ENCODE measurements at regions not wholly inside any gene's neighbourhood (a gene's known extent, or its start where the extent isn't known, plus 50 kb on each side); places are given as distances from the start of the nearest gene placed in this dataset.

DNA sequence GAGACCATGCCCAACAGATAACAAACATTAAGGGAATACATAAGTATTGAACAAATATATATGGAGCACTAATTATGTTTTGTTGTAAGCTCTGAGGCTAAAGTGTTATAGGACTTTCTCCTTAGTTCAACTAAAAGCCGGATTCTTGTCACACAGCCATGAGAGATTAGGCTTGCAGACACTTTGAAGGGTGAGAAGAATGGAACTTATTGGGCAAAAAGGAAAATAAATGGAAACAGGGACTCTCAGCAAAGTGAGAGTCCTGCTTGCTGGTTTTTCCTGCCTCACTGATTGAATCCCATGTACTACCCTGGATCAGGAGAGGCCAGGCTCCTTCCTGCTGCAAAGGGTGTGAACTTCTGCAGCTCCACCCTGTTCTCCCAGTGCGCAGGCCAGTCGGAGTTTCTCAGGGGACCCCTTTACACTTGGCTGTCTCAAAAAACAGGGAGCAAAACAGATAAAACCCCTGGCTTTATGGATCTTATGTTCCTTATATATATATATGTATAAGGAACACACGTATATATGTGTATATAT is 77.1 kb upstream of the FUT8 start:
- TF ChIP-seq, protein P1, sequence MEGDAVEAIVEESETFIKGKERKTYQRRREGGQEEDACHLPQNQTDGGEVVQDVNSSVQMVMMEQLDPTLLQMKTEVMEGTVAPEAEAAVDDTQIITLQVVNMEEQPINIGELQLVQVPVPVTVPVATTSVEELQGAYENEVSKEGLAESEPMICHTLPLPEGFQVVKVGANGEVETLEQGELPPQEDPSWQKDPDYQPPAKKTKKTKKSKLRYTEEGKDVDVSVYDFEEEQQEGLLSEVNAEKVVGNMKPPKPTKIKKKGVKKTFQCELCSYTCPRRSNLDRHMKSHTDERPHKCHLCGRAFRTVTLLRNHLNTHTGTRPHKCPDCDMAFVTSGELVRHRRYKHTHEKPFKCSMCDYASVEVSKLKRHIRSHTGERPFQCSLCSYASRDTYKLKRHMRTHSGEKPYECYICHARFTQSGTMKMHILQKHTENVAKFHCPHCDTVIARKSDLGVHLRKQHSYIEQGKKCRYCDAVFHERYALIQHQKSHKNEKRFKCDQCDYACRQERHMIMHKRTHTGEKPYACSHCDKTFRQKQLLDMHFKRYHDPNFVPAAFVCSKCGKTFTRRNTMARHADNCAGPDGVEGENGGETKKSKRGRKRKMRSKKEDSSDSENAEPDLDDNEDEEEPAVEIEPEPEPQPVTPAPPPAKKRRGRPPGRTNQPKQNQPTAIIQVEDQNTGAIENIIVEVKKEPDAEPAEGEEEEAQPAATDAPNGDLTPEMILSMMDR (IDR thresholded peaks at IDR 0.05), result no peak
- no peak for TF ChIP-seq POLR2A (IDR thresholded peaks at IDR 0.05)
